CD14-positive monocyte (primary cell): ENCODE measurements at regions not wholly inside any gene's neighbourhood (a gene's known extent, or its start where the extent isn't known, plus 50 kb on each side); places are given as distances from the start of the nearest gene placed in this dataset.

Experiments used
- DNase-seq, 3 donors: peaks; one replicate each; pipeline ENCODE4 v3.0.0-alpha.2; 2011 to 2022
- H2AFZ ChIP-seq: 2 replicates; pipeline ENCODE4 v1.6.0; 2012; ENCODE audit warnings: mild to moderate bottlenecking, low read depth, low read length, inconsistent platforms; ENCODE audit not compliant: insufficient read depth, poor library complexity, severe bottlenecking
- H3K27ac ChIP-seq, 2 donors: 1 replicate in 1 of 2; 2 replicates in 1 of 2; pipeline ENCODE4 v1.5.1; 2012 to 2013; ENCODE audit warnings: low read length in 2 of 2, control low read depth in 1 of 2, inconsistent platforms in 1 of 2, low read depth in 1 of 2, mild to moderate bottlenecking in 1 of 2
- H3K27me3 ChIP-seq, 2 donors: one replicate each; pipeline versions ENCODE4 v1.6.0 to v1.6.1; 2011 to 2013; ENCODE audit warnings: low read length in 2 of 2; ENCODE audit not compliant: control insufficient read depth in 2 of 2, insufficient read depth in 2 of 2
- H3K36me3 ChIP-seq, 2 donors: replicated peaks in 1 of 2; 1 replicate in 1 of 2; 2 replicates in 1 of 2; pipeline versions ENCODE4 v1.5.1 to v1.6.1; 2012 to 2013; ENCODE audit warnings: low read length in 2 of 2, control low read depth in 1 of 2, inconsistent platforms in 1 of 2, mild to moderate bottlenecking in 1 of 2; ENCODE audit not compliant: insufficient read depth in 2 of 2, control insufficient read depth in 1 of 2
- H3K4me1 ChIP-seq, 2 donors: 1 replicate in 1 of 2; 2 replicates in 1 of 2; pipeline versions ENCODE4 v1.5.1 to v1.6.1; 2012 to 2013; ENCODE audit warnings: low read length in 2 of 2, control low read depth in 1 of 2, inconsistent platforms in 1 of 2, mild to moderate bottlenecking in 1 of 2, moderate library complexity in 1 of 2; ENCODE audit not compliant: insufficient read depth in 2 of 2, control insufficient read depth in 1 of 2
- H3K4me2 ChIP-seq: replicated peaks from 2 replicates; pipeline ENCODE3; 2012; ENCODE audit warnings: low read length, moderate library complexity, mild to moderate bottlenecking; ENCODE audit not compliant: poor library complexity, severe bottlenecking; ENCODE audit errors: extremely low read depth
- H3K4me3 ChIP-seq, 3 experiments: fragments of 200-600 bp in 1 of 3; sonication (generic) in 1 of 3; replicated peaks in 1 of 3; 1 replicate in 2 of 3; 2 replicates in 1 of 3; pipeline ENCODE4 v1.5.1; 2011 to 2013; ENCODE audit warnings: low read length in 3 of 3, mild to moderate bottlenecking in 3 of 3, control low read depth in 2 of 3, low read depth in 2 of 3, inconsistent platforms in 1 of 3, moderate library complexity in 1 of 3
- H3K79me2 ChIP-seq: 2 replicates; pipeline ENCODE4 v1.6.0; 2012; ENCODE audit warnings: mild to moderate bottlenecking, control low read depth, inconsistent platforms, low read length, moderate library complexity; ENCODE audit not compliant: insufficient read depth
- H3K9ac ChIP-seq: 2 replicates; pipeline ENCODE4 v1.6.0; 2017; ENCODE audit warnings: low read length, mild to moderate bottlenecking; ENCODE audit not compliant: insufficient read depth, poor library complexity, severe bottlenecking
- H3K9me3 ChIP-seq, 2 donors: replicated peaks in 1 of 2; 1 replicate in 1 of 2; 2 replicates in 1 of 2; pipeline versions ENCODE4 v1.5.1 to v1.6.1; 2012 to 2013; ENCODE audit warnings: low read length in 2 of 2, control low read depth in 1 of 2; ENCODE audit not compliant: control insufficient read depth in 1 of 2, insufficient read depth in 1 of 2
- H4K20me1 ChIP-seq: 2 replicates; pipeline ENCODE4 v1.6.0; 2012; ENCODE audit warnings: mild to moderate bottlenecking, low read length, control low read depth, moderate library complexity; ENCODE audit not compliant: insufficient read depth
- H3K27ac Mint-ChIP-seq, 7 donors: one replicate each; pipeline ENCODE4 v1.8.0; 2020; ENCODE audit warnings: mild to moderate bottlenecking in 7 of 7, mixed read lengths in 7 of 7, moderate library complexity in 6 of 7, inconsistent platforms in 2 of 7
- H3K27me3 Mint-ChIP-seq, 3 donors: one replicate each; pipeline ENCODE4 v1.8.0; 2021 to 2022; ENCODE audit warnings: low read depth in 3 of 3, mild to moderate bottlenecking in 3 of 3, mixed read lengths in 3 of 3, moderate library complexity in 3 of 3, inconsistent platforms in 1 of 3
- H3K36me3 Mint-ChIP-seq, 2 donors: one replicate each; pipeline ENCODE4 v1.8.0; 2020; ENCODE audit warnings: mixed read lengths in 2 of 2, inconsistent platforms in 1 of 2, mild to moderate bottlenecking in 1 of 2
- H3K4me1 Mint-ChIP-seq: one replicate; pipeline ENCODE4 v1.8.0; 2020; ENCODE audit warnings: mild to moderate bottlenecking, mixed read lengths
- H3K4me3 Mint-ChIP-seq, 2 donors: one replicate each; pipeline ENCODE4 v1.8.0; 2020; ENCODE audit warnings: mild to moderate bottlenecking in 2 of 2, mixed read lengths in 2 of 2, moderate library complexity in 1 of 2
- H3K9me3 Mint-ChIP-seq, 7 donors: one replicate each; pipeline ENCODE4 v1.8.0; 2020 to 2022; ENCODE audit warnings: mixed read lengths in 7 of 7, mild to moderate bottlenecking in 6 of 7, moderate library complexity in 6 of 7, inconsistent platforms in 2 of 7
- WGBS: methylation state at CpG from one replicate; pipeline ENCODE4 v1.1.5; 2013; ENCODE audit warnings: missing lambda C conversion rate; ENCODE audit not compliant: insufficient coverage; 5-methylcytosine and 5-hydroxymethylcytosine counted together
- intact Hi-C, 2 donors: fragments of 100-400 bp; cut with micrococcal nuclease; formaldehyde crosslinking; loops; one replicate each; pipeline versions ENCODE4 v1.15.0 to v1.15.1; 2023
- TF ChIP-seq, protein P1 (sequence below): fragments of 200-600 bp; IDR thresholded peaks from one replicate; pipeline ENCODE4 v1.8.0; 2022; ENCODE audit warnings: antibody characterized with exemption, mild to moderate bottlenecking

DNA sequence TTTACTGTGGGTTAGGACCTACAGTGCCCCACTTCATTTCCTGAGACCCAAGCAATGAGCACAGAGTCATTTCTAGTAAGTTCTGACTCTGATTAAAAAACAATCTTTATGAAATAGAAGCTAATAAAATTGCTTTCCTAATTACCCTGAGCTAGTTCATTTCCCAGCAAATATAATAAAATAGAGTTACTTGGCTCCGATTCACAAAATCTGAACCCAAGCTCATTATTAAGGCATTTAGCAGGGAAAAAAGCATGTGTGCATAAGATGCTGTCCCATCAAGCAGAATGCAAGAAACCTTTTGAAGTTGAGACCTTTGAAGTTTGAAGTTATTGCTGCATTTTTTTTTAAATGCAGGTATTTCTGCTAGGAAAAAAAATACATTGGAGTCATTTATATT lies 629.1 kb downstream of the BCL11A start:
- no peak overlapping the region for H3K4me3 Mint-ChIP-seq

DNA sequence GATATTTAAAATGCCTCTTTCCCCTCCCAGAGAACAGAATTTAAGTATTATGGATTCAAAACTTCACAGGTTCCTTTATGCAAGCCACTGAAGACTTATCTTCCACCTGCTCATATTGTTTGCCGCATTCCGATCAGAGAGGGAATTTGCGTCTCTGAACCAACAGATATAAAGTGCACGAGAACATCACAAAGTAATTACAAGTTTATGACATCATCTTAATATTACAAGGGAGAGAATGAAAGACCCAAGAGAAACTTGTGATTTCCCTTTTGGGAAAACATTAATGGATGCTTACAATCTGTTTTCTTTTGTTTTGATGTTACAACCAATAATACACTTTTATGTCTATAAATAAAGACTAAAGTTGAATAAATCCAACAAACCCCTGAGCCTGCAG lies 631.0 kb downstream of the BCL11A start:
- H2AFZ ChIP-seq = no peak overlapping the region
- H4K20me1 ChIP-seq = no peaks in the 10 kb centered on the region
- no peak overlapping the region for H3K4me3 ChIP-seq
- no peak overlapping the region for H3K27ac ChIP-seq
- no peak for DNase-seq
- H3K9me3 ChIP-seq = no peaks in the 10 kb centered on the region
- Mint-ChIP-seq H3K27ac (no peak overlapping the region), H3K9me3 (peaks cover 0 to 13% (median 0%) of the 10 kb centered on the region in 7 donors), H3K36me3 (no peaks in the 10 kb centered on the region), H3K4me1 (no peaks in the 10 kb centered on the region), H3K4me3 (no peak overlapping the region), H3K27me3 (peaks cover 0 to 2% (median 0%) of the 10 kb centered on the region in 3 donors)
- H3K79me2 ChIP-seq = no peaks in the 10 kb centered on the region
- no CpG with 5 or more reads among the region's 4 CpGs for WGBS
- no peaks in the 10 kb centered on the region for H3K4me1 ChIP-seq
- no peak overlapping the region for H3K9ac ChIP-seq
- intact Hi-C loops = no loop called here
- TF ChIP-seq, protein P1, sequence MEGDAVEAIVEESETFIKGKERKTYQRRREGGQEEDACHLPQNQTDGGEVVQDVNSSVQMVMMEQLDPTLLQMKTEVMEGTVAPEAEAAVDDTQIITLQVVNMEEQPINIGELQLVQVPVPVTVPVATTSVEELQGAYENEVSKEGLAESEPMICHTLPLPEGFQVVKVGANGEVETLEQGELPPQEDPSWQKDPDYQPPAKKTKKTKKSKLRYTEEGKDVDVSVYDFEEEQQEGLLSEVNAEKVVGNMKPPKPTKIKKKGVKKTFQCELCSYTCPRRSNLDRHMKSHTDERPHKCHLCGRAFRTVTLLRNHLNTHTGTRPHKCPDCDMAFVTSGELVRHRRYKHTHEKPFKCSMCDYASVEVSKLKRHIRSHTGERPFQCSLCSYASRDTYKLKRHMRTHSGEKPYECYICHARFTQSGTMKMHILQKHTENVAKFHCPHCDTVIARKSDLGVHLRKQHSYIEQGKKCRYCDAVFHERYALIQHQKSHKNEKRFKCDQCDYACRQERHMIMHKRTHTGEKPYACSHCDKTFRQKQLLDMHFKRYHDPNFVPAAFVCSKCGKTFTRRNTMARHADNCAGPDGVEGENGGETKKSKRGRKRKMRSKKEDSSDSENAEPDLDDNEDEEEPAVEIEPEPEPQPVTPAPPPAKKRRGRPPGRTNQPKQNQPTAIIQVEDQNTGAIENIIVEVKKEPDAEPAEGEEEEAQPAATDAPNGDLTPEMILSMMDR = no peak
- H3K27me3 ChIP-seq = no peaks in the 10 kb centered on the region
- no peaks in the 10 kb centered on the region for H3K36me3 ChIP-seq
- H3K4me2 ChIP-seq = no peak overlapping the region

More for the DNA sequence above, 629.1 kb downstream of the BCL11A start:
- Histone ChIP-seq H3K27ac (no peak overlapping the region), H3K4me1 (no peaks in the 10 kb centered on the region), H3K9me3 (no peaks in the 10 kb centered on the region), H3K4me2 (no peak overlapping the region), H3K27me3 (no peaks in the 10 kb centered on the region), H3K36me3 (no peaks in the 10 kb centered on the region), H4K20me1 (no peaks in the 10 kb centered on the region), H3K79me2 (no peaks in the 10 kb centered on the region), H3K9ac (no peak overlapping the region), H2AFZ (no peak overlapping the region), H3K4me3 (no peak overlapping the region)
- no CpG with 5 or more reads among the region's 1 CpG for WGBS
- no peak for DNase-seq
- Mint-ChIP-seq H3K9me3 (peaks cover 0 to 13% (median 1%) of the 10 kb centered on the region in 7 donors), H3K27me3 (peaks cover 0 to 2% (median 0%) of the 10 kb centered on the region in 3 donors), H3K27ac (no peak overlapping the region), H3K4me1 (no peaks in the 10 kb centered on the region), H3K36me3 (no peaks in the 10 kb centered on the region)
- TF ChIP-seq, protein P1 = no peak
- intact Hi-C loops = no loop called here
